ENCODE measurements at regions not wholly inside any gene's neighbourhood (a gene's known extent, or its start where the extent isn't known, plus 50 kb on each side); places are given as distances from the start of the nearest gene placed in this dataset.

DNA sequence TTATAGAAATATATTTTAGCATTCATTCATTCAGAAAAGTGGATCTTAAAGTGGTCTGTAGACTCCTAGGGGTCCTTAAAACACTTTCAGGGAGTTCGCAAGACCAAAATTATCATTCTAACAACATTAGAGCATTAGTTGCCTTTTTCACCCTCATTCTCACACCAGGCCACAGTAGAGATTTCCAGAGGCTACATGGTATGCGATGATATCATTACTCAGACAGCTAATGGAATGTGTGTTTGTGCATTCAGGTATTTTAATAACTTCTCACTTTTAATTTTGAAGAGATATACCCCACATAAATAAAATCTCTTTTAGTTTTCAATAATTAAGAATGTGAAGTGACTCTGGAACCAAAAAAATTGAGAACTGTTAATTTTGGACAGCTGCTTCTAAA is 206.9 kb downstream of the NSUN3 start:
- no peak for DNase-seq

DNA sequence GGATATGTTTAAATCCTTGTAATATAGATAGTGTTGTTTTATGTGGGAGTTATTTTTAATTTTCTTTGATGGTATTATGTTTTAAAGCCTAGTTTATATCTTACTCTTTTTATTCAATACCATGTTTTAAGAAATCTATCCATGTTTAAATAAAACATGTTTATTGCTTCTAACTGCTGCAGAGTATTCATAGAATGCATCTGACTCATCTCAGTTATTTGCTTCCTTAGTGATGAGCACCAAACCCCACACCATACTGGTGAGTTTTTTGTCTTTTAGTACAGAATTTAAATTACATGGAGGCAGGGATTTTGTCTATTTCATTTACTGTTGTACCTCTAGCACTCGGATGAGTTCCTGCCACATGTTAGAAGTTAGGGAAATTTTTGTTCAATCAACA is 209.2 kb downstream of the NSUN3 start:
- no peak for DNase-seq

DNA sequence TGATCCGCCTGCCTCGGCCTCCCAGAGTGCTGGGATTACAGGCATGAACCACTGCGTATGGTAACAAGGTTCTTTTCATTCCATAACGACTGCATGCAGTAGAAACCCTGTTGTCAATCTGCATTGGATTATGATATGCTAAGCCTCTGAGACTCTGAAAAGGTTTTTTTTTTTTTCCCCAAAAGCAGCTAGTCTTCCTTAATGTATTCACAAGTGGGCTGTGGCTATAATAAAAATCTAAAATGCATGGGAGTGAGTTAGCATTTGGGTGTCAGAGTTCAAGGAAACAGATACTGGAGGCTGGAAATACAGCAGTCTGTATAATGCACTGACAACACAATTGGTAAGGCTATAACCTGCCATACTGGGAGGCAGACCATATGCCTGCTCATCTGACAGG is 218.1 kb downstream of the NSUN3 start:
- no peak for DNase-seq

DNA sequence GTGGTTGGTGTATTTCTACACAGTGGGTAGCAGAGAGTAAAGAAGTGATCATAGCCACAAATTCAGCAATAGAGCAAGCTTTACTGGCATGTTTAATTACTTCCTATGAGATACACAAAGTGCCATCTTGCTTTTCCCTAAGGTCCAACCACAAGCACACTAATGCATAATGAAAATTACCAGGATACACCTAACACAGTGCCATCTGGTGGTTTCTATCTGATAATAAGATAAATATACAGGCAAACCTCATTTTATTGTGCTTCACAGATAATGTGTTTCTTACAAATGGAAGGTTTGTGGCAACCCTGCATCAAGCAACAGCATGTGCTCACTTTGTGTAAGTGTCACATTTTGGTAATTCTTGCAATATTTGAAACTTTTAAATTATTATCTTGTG is 223.0 kb downstream of the NSUN3 start:
- DNase-seq: no peak

DNA sequence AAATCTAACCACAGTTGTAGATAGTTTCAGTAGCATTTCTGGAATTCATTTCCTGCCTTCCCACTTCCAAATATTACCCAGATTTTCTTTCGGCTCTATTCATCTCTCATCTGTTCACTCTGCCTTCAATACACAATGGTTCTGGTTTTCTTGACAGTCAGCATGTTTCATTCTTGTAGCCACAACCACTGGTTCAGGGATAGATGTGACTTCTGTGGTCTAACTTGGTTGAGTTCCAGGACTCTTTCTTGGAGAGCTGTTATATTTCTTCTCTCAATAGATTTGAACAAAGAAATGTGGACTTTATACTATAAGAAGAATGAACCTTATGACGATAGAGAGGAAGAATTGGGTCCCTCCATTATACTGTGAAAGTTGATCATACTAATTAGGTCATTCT is 228.8 kb downstream of the NSUN3 start:
- no peak for DNase-seq

DNA sequence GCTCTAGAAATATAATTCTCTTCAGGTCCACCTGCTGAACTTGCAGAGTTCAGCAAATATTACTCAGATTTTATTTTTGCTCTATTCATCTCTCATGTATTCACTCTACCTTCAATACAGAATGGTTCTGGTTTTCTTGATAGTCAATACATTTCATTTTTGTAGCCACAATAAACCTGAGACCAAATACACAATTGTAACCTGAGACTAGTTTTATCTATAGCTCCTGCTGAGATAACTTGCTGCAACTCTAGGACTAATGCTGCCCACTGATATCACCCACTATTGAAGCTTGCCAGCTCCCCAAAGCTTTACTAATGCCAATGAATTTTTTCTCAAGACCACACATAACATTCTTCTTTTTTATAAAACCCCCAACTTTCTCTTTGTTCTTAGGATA is 229.3 kb downstream of the NSUN3 start:
- DNase-seq: no peak

DNA sequence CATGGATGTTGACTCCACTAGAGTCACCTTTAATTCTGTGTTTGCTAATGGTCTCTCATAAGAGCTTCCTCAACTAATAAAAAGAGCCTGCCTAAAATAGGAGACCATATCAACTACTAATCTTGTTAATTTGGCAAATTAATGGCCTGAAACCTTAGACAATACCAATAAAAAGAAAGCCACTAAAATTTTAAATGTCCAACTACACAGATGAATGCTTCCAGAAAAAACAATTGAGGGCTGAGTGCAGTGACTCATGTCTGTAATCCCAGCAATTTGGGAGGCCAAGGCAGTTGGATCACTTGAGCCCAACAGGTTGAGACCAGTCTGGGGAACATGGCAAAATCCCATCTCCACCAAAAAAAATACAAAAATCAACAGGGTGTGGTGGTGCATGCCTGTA is 230.9 kb downstream of the NSUN3 start:
- DNase-seq: no peak

DNA sequence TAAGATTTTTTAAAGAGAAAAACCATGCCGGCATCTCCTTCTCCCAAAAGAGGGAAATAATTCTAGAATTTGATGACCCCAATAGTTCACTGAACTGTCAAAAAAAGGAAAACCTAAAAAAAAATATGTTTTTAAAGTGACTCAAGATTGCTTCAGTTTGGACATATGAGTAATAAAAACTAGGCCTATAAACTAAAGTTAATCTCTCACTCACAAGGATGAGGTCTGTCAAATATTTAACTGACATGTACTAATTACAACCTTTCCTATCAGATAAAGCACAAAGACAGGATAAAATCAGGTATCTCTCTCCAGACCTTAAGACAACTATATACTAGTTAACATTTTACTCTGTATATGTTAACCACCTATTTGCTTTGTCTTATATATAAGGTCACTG is 231.9 kb downstream of the NSUN3 start:
- no peak for DNase-seq

DNA sequence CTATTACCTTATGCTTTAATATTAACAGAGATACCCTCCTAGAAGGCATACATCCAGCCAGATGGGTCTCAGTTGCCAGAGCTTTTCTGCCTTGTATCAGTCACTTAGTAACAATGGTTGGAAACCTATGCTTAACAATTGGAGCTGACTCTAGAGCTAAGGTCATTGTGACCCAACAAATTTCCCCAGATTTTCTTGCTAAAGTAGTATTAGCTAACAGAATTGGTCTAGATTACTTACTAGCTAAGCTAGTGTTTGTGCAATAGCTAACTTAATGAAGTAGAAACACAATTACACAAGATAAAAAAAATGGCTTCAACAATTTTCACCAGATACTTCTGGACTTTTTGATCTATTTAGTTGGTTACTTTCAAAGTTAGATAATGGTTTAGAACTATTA is 236.9 kb downstream of the NSUN3 start:
- DNase-seq: no peak

DNA sequence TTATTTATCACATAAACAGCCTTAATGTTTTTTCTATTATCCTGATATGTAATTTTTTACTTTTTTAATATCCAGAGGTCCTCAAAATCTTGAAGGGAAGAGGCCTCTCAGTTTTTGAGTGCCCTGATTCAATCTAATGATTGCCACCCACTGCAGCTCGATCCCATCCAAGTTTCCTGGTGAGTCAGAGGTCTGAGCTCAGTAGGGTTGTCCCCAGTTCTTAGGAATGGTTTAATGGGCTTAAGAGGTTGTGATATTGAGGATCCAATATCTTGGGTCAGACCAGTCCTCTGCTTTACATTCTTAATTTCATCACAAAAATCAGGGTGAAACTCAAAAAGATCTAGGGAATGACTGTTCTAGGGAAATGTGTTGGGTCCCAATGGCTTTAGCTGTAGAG is 238.5 kb downstream of the NSUN3 start:
- no peak for DNase-seq

DNA sequence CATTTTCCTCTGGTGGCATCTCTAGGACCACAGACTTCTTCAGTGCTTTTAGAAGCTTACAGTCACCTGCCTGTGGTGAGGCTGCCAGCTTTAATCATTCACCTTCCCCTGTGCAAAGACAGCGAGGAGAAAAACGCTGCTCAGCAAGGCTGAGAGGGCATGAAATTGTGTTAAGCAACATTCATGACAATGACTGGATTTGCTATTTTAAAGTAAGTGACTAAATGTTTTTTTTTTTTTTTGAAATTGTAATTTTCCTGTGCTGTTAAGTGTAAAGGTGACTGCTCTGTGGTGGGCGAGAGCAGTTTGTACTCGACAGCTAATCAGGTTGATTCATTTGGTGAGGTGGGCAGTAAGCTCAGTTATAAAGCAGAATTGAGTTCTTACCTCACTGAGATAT is 240.4 kb downstream of the NSUN3 start:
- no peak for DNase-seq

DNA sequence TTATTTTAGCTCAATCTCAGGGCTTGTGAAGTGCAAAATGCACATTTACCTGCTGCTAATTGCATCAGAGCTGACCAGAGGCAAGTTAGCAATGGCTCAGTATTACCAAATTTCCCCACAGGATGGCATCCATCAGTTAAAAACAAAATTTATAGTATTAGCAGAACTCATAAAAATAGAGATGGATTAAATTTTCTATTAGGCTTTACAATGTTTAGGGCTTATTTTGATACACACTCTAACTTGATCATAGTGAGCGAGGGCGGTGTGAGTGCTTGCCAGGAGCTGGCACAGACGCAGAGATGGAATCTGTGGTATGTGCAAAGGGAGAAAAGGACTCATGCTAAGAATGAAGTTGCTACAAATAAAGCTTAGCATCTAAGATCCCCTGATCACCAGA is 241.0 kb downstream of the NSUN3 start:
- no peak for DNase-seq

DNA sequence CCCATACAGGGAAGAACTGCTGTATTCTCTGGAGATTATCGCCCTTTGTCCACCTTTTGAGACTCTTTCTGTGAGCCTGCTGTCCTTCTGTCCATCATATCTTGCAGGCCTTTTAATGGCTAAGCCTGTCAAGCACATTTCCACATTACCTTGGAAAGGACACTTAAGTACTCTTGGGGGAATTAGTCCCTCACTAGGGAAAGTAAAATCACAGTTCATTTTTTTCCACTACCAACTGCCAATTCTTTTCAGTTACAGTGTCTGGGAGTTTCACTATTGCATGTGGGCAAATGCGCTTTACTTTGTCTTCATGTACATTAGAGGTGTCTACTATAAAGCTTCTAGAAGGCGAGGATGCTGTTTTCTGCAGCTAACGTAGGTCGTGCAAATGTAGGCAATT is 242.1 kb downstream of the NSUN3 start:
- no peak for DNase-seq

DNA sequence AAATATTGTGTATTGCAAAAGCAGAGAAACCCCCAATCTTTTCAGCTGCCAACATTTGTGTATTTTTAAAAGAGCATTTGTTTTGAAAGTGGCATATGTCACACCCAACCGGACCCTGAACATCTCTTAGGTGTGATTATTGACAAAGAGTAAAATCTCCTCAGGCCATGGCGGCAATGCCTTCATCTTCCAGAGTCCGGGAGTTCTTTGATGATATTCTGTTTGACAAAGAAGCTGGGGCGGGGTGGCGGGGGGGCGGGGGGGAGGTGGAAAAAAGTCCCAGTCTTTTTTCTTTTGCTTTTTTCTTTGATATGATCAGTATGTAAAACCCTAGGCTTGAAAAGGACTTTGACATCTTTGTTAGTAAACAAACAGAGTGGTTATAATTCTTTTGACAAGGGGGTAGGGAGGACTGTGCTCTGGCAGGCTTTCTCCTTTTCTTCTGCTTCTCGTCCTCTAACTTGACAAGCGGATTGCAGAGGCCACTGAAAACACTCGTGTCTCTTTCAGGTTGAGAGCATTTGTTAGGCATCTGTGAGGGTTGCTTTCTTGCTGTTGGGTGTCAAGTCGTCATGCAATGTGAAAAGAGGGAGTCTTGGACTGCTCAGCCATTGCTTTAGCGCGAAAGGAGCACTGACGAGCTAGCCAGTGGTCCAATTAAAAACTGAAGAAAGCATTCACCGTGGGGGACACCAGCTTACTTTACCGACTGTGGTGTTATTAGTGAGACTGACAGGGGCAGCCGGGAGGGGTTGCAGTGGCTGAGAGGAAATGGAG is 243.2 kb downstream of the NSUN3 start:
- no peak for DNase-seq

DNA sequence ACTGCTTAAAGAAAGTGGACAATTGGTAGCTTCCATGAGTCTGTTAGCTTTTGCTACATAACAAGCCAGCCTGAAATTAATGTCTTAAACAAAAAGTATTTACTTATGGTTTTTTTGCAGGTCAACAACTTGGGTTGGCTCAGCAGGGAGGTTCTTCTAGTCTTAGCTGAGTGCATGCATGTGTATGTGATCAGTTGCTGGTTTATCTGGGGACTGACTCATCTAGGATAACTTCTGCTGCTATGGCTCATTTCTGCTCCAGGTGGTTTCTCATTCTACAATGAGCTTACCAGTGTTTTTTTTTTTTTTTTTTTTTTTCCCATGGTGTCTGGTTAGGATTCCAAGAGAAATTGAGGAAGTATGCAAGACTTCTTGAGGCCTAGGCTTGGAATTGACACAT is 244.7 kb downstream of the NSUN3 start:
- no peak for DNase-seq

DNA sequence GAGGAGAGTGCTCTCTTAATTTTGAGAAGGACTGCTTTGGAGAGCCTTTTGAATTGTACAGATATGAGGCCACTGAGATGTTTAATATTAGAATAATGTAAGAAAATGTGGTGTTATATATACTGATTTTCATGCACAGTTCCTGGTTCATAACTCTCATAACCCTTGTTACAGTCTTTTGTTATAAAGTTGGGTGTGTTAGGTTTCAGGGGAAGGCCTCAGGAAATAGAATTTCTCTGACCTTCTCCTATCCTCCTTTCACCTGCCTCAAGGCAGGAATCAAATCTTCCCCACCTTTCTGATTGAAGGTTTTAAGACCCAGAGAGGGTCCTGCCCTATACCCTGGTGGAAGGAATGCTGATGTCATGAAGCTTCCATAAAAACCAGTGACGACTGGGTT is 245.9 kb downstream of the NSUN3 start:
- DNase-seq: no peak

DNA sequence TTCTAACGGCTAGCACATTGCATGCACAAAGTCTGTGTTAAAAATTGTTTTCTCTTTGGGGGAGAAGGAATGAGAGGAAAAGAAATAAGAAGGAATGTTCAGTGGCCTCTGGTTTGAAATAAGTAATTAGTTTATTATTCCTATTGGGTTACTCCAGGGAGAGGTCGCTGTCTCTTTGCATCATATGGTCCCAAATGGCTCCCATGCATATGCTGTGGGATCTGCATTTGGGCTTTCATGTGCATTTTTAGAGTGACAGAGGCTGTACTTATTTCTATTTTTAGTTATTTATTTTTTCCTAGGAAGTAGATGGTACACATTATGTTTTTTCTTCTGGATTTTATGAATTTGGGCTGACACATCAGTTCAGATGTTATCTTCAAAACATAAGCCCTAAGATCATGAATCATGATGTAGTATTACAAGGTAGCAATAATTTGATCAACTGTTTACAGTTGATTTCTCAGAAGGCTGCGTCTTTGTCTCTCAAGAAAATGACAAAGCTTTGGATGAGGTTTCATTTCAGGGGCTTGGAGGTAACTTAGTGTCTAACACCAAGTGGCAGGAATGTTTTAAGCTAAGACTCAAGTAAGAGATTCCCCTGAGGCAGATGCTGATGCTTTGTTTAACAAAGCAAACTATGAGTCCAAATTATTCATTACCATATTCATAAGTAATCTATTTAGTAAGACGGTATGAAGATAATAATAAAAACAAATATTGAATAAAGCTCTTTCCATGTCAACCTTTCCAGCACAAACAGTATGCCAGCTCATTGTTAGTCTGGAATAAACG is 247.7 kb downstream of the NSUN3 start:
- DNase-seq: no peak

DNA sequence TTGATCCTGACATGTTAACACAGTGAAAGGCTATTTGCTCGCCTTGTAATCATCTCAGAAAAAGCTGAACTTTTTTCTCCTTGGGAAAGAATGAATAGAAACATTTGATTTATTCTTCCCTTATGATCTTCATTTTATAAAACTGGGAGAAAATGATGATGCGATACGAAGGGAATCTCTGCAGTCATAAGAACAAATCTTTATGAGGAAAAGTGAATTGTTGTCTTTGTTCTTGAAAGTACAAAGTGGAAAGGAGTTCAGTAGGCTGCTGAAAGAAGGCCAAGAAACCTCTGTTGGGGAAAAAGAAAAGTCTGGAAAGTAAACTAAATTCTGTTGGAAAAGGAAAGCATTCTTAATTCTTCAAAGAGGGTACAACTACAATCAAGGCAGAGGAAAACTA is 248.8 kb downstream of the NSUN3 start:
- no peak for DNase-seq

DNA sequence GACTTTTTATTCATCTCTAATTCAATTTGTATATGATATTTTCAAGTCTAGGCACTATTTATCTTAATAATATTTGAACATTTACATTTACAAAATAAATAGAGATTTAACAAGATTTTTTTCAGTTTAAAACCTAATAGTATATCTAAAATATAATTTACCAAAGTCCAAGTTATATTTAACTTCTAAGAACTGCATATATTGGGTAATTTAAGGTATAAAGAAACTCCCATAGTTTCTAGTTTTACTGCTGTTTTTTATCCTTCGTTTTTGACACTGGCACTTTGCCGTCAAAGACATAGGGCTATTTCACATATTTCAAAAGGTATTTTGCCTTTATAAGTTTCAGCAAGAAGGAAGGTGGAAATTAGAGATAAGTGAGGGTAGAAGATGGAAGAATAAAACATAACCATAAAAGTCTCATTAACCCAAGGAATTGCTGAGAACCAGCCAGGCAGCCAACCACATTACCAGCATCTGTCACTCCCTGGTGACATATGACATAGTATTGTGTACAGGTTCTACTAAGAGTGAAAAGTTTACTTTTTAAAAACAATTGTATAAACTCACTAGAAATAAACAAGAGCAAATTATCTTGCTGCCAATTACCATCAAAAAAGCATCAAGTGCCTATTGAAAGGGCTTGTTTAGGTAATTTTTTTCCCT is 251.5 kb downstream of the NSUN3 start:
- no peak for DNase-seq

DNA sequence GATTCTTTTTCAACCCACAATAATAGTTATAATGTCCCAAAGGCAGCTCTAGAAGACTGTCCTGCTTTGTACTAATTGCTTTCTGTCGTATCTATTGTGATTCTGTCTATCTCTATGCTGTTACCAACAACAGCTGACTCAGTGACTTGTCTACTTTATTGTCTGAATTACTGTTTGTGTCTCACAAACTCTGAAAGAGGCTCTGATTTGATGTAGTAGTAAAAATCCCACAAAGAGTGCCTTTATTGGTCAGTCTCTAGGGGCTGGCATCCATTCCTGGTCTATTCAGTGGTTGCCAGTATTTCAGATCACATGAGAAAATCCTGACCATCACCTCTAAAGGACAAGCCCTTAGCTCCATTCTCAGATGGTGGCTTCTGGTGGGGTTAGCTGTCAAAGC is 254.2 kb downstream of the NSUN3 start:
- no peak for DNase-seq

DNA sequence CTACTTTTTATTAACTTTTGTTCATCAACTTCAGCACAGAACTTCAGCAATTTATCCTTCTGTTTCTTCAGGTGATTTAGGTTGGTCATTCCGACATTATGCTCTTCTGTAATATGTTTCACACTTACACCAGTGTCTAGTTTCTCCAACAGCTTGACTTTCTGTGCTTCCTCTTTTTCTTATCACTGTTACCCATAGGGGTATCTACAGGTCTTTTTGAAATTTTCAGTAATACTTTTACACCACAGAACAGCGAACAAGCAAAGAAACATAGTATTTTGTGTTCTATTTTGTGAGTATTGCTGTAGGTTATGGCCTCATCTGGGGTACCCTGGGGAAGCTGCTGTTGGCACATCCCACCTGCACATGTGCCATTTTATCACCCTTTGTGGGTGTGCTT is 260.7 kb downstream of the NSUN3 start:
- DNase-seq: no peak

DNA sequence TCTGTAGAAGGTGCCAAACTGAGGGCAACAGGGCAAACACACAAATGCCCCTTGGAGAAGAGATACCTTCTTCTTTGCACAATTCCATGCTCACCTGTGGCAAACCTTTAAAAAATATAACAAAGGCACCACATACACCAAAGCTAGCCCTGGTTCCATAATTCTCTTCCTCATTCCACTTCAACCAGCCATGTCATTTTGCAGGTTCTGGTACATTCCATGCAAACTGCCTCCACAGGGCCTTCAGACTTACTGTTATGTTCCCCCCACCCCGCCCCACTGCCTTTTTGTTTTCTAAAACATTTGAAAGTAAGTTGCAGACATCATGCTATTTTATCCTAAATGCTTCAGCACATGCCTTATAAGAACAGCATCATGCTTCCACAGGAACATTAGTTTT is 269.0 kb downstream of the NSUN3 start:
- no peak for DNase-seq

DNA sequence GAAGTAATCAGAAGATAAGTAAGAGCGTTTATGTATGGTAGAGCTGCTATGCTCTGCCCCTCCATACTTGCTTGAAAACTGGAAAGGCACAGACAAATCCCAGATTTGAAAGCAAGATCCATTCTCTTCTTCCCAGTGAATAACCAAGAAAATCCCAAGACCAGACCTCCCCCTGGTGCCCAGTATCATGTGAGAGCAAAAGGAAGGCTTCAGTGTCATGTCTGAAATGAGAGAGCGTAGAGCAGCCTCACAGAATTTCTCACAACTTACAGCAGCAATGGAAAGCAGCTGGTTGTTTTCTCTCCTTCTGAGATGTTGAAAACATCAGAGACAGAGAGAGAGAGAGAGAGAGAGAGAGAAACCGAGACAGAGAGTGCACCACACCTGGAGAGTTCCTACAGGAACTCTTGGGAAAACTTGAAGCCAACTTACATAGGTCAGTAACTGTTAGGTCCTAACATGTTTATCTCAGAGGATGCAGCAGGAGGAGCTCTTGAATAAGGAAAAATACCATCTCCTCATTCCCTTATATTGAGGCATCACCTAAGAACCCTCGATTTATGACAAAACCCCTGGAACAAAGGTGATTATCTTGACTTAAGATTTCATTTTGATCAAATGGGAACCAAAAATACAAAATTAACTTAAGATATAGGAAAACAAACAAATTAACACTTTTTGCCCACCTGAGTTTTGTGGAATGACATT is 273.3 kb downstream of the NSUN3 start:
- DNase-seq: no peak

DNA sequence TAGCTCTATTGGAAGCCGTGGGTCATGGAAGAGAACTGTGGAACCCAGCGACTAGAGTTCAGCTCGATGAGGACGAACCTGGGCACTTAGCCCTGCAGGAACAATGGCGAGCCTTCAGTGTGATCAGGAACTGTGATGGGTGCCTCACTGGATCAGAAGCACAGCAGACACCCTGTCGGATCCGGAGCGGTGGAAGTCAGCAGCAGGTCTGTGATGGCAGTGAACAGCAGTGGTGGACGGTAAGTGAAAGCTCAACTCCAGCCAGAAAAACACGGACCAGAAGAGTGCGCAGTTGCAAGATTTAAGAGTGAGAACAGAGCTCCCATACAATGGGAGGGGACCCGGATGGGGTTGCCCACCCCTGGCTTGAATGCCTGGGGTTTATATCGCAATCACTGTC is 282.2 kb downstream of the NSUN3 start:
- no peak for DNase-seq

All from activated CD4-positive, alpha-beta T cell treated with anti-CD3 and anti-CD28 coated beads for 1 hour (primary cell).